ENCODE measurements at regions not wholly inside any gene's neighbourhood (a gene's known extent, or its start where the extent isn't known, plus 50 kb on each side); places are given as distances from the start of the nearest gene placed in this dataset.
"Not testable (repeated sequence)": the region's sequence is repeated elsewhere in the genome, so short reads cannot be mapped to it uniquely, and the experiment has no call there.

DNA sequence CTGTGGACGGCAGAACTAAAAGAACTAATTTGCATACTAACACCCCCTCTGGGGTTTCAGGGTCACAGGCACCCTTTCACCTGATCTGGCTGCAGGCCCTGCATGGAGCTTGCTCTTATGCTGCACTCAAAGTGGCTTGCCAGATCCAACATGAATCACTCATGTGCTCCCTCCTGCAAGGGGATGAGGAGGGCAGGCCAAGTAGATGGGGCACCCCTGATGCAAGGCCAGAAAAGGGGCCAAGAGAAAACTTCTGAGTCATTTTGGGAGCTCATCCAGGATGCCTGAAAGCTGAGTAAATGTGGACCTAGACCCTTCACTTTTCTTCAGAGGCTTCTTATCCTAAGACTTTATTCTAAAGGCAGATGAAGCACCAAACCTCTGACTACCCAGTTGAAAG is 558.5 kb upstream of the PTGER4 start:
- no peak overlapping the region for H3K4me3 ChIP-seq
- no peak for TF ChIP-seq POLR2AphosphoS5 (IDR thresholded peaks at IDR 0.05)
- no peak for TF ChIP-seq EP300 (IDR thresholded peaks at IDR 0.05; ENCODE audit: low read depth)
- no peak for TF ChIP-seq POLR2A (IDR thresholded peaks at IDR 0.05)
- TF ChIP-seq, protein P1, sequence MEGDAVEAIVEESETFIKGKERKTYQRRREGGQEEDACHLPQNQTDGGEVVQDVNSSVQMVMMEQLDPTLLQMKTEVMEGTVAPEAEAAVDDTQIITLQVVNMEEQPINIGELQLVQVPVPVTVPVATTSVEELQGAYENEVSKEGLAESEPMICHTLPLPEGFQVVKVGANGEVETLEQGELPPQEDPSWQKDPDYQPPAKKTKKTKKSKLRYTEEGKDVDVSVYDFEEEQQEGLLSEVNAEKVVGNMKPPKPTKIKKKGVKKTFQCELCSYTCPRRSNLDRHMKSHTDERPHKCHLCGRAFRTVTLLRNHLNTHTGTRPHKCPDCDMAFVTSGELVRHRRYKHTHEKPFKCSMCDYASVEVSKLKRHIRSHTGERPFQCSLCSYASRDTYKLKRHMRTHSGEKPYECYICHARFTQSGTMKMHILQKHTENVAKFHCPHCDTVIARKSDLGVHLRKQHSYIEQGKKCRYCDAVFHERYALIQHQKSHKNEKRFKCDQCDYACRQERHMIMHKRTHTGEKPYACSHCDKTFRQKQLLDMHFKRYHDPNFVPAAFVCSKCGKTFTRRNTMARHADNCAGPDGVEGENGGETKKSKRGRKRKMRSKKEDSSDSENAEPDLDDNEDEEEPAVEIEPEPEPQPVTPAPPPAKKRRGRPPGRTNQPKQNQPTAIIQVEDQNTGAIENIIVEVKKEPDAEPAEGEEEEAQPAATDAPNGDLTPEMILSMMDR (IDR thresholded peaks at IDR 0.05) = no peak
- H3K9me3 ChIP-seq = peaks cover 14 to 15% of the 10 kb centered on the region in 2 donors
- H3K4me1 ChIP-seq = no peaks in the 10 kb centered on the region
- H3K36me3 ChIP-seq = no peaks in the 10 kb centered on the region
- intact Hi-C loops (cut with DNase I; ENCODE audit: low total_unique reads) = no loop called here
- no peaks in the 10 kb centered on the region for H3K27me3 ChIP-seq
- WGBS, 2 donors (ENCODE audit: low coverage in 1 of 2) = 85% methylated on average over 1 of the region's 1 CpG; no CpG with 5 or more reads in 1 of the 2 donors
- DNase-seq = no peak
- H3K27ac ChIP-seq = no peak overlapping the region
- in situ Hi-C loops (cut with MboI; ENCODE audit: low pct_ligation_motif_present in 1 of 4, low pct_unique_long_range_greater_than_20kb in 1 of 4, low sequenced_read_pairs in 3 of 4) = no loop called here

DNA sequence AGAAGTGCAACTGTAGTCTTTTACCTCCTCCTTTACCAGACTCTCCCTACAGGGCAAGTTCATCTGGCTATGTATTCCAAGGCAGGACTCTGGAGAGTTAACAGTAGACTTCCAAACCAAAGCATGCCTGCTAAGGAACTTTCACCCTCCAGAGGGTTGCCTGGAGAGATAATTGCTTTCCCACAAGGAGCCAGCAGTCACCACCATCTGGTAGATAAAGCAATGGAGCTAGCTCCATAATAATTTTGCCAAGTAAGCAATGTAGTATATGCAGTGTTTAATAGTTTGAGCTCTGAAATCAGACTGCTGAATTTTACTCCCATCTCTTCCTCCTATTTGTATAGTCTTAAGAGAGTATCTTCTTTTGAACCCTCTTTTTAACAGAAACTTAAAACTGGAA is 566.8 kb upstream of the PTGER4 start:
- Histone ChIP-seq H3K36me3 (no peaks in the 10 kb centered on the region), H3K27me3 (no peaks in the 10 kb centered on the region), H3K4me3 (no peak overlapping the region), H3K9me3 (no peaks in the 10 kb centered on the region), H3K4me1 (peaks cover 0 to 23% (median 5%) of the 10 kb centered on the region in 4 donors), H3K27ac (no peak overlapping the region)
- DNase-seq = no peak
- intact Hi-C loops (cut with DNase I; ENCODE audit: low total_unique reads) = no loop called here
- in situ Hi-C loops (cut with MboI; ENCODE audit: low pct_ligation_motif_present in 1 of 4, low pct_unique_long_range_greater_than_20kb in 1 of 4, low sequenced_read_pairs in 3 of 4) = no loop called here
- TF ChIP-seq POLR2A (IDR thresholded peaks at IDR 0.05) = no peak
- TF ChIP-seq, protein P1 (IDR thresholded peaks at IDR 0.05) = no peak
- TF ChIP-seq POLR2AphosphoS5 (IDR thresholded peaks at IDR 0.05) = no peak
- no peak for TF ChIP-seq EP300 (IDR thresholded peaks at IDR 0.05; ENCODE audit: low read depth)

DNA sequence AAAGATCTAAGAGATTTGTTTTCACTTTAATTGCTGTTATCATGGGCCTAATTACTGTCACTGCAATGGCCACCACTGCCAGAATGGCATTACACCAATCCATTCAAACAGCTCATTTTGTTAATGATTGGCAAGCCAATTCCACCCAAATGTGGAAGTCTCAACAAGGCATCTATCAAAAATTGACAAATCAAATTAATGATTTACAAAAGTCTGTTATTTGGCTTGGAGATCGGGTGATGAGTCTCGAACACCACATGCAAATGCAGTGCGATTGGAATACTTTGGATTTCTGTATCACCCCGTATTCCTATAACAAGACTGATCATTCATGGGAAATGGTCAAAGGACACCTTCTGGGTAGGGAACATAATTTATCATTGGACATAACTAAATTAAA is 568.7 kb upstream of the PTGER4 start:
- H3K27me3 ChIP-seq; H3K4me3 ChIP-seq; H3K27ac ChIP-seq; DNase-seq; H3K9me3 ChIP-seq; intact Hi-C loops (cut with DNase I; ENCODE audit: low total_unique reads); H3K36me3 ChIP-seq; in situ Hi-C loops (cut with MboI; ENCODE audit: low pct_ligation_motif_present in 1 of 4, low pct_unique_long_range_greater_than_20kb in 1 of 4, low sequenced_read_pairs in 3 of 4): not testable (repeated sequence)
- WGBS, 2 donors (ENCODE audit: low coverage in 1 of 2) = 95 to 97% methylated on average over 4 of the region's 4 CpGs
- H3K4me1 ChIP-seq = peaks cover 0 to 28% (median 7%) of the 10 kb centered on the region in 4 donors

DNA sequence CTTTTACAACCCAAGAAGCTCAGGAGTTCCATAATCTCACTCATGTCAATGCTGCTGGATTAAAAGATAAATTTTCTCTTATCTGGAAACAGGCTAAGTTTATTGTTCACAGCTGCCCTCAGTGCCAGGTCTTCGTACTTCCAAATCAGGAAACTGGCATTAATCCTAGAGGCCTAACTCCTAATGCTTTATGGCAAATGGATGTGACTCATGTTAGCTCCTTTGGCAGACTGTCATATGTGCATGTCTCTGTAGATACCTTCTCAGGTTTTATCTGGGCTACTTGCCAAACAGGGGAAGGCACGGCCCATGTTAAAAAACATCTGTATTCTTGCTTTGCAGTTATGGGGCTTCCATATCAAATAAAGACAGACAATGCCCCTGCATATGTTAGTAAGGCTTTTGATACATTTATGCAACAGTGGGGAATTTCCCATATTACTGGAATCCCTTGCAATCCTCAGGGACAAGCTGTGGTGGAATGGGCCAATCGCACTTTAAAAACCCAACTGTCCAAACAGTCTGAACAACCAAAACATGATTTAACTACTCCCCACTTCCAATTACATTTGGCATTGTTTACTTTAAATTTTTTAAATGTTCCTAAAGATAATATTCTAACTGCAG is 570.8 kb upstream of the PTGER4 start:
- H3K9me3 ChIP-seq; intact Hi-C loops (cut with DNase I; ENCODE audit: low total_unique reads); H3K27me3 ChIP-seq; H3K4me3 ChIP-seq; H3K36me3 ChIP-seq; in situ Hi-C loops (cut with MboI; ENCODE audit: low pct_ligation_motif_present in 1 of 4, low pct_unique_long_range_greater_than_20kb in 1 of 4, low sequenced_read_pairs in 3 of 4): not testable (repeated sequence)
- DNase-seq = peak; percentile 41
- 36 to 50% methylated on average over 1 to 3 of the region's 3 CpGs for WGBS, 2 donors (ENCODE audit: low coverage in 1 of 2)
- H3K4me1 ChIP-seq = peaks cover 0 to 28% (median 7%) of the 10 kb centered on the region in 4 donors
- H3K27ac ChIP-seq = peak overlapping the region; percentile 52 to 72 (median 60)

DNA sequence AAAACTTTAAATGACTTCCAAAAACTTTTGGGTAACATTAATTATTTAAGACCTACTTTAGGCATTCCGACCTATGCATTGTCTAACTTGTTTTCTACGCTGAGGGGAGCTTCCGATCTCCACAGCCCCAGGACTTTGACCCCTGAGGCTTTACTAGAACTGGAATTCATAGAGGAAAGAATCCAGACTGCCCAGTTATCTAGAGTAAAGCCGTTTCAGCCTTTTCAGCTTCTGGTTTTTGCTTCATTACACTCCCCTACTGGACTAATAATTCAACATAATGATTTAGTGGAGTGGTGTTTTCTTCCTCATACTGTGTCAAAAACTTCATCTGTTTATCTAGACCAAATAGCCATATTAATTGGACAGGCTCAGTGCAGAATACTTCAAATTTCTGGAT is 571.9 kb upstream of the PTGER4 start:
- H3K4me3 ChIP-seq; intact Hi-C loops (cut with DNase I; ENCODE audit: low total_unique reads); in situ Hi-C loops (cut with MboI; ENCODE audit: low pct_ligation_motif_present in 1 of 4, low pct_unique_long_range_greater_than_20kb in 1 of 4, low sequenced_read_pairs in 3 of 4); H3K27me3 ChIP-seq; H3K9me3 ChIP-seq; H3K36me3 ChIP-seq: not testable (repeated sequence)
- DNase-seq = peak; percentile 33
- 33% methylated on average over 4 of the region's 4 CpGs for WGBS, 2 donors (ENCODE audit: low coverage in 1 of 2)
- Histone ChIP-seq H3K27ac (peak overlapping the region; percentile 49 to 72 (median 60)), H3K4me1 (peaks cover 0 to 28% (median 7%) of the 10 kb centered on the region in 4 donors)

DNA sequence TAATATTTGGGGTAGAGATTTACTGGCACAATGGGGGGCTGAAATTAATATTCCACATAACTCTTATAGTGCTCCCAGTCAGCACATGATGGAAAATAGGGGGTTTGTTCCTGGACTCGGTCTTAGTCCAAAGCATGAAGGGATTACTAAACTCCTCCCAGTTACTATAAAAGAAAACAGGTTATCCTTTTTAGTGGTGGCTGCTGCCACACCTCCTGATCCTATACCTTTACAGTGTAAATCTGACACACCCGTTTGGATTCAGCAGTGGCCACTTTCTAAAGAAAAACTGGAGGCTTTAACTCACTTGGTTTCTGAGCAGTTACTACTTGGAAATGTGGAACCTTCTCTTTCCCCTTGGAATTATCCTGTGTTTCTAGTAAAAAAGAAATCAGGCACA is 572.9 kb upstream of the PTGER4 start:
- peaks cover 0 to 28% (median 7%) of the 10 kb centered on the region in 4 donors for H3K4me1 ChIP-seq
- in situ Hi-C loops (cut with MboI; ENCODE audit: low pct_ligation_motif_present in 1 of 4, low pct_unique_long_range_greater_than_20kb in 1 of 4, low sequenced_read_pairs in 3 of 4) (no loop called here), intact Hi-C loops (cut with DNase I; ENCODE audit: low total_unique reads) (no loop called here)
- no peaks in the 10 kb centered on the region for H3K9me3 ChIP-seq
- no peak for TF ChIP-seq POLR2AphosphoS5 (IDR thresholded peaks at IDR 0.05)
- TF ChIP-seq, protein P1 (IDR thresholded peaks at IDR 0.05) = no peak
- TF ChIP-seq POLR2A (IDR thresholded peaks at IDR 0.05) = no peak
- no peak for TF ChIP-seq EP300 (IDR thresholded peaks at IDR 0.05; ENCODE audit: low read depth)
- WGBS, 2 donors (ENCODE audit: low coverage in 1 of 2) = 30 to 47% methylated on average over 2 of the region's 2 CpGs
- H3K4me3 ChIP-seq = no peak overlapping the region
- peak overlapping the region; percentile 53 to 72 (median 68) for H3K27ac ChIP-seq
- no peaks in the 10 kb centered on the region for H3K27me3 ChIP-seq
- H3K36me3 ChIP-seq = no peaks in the 10 kb centered on the region
- DNase-seq = peak; percentile 27

Data from transverse colon (tissue), 4 donors.